GM12891 (cell line): ENCODE measurements at regions not wholly inside any gene's neighbourhood (a gene's known extent, or its start where the extent isn't known, plus 50 kb on each side); places are given as distances from the start of the nearest gene placed in this dataset.

Source experiments
- PAX5 ChIP-seq: IDR thresholded peaks from 2 replicates; pipeline ENCODE4 v1.6.1; 2011; ENCODE audit warnings: low read length, moderate library complexity, mild to moderate bottlenecking; ENCODE audit not compliant: insufficient read depth, severe bottlenecking
- POLR2A ChIP-seq: IDR thresholded peaks from 2 replicates; pipeline ENCODE4 v1.6.1; 2011; ENCODE audit warnings: low read depth, low read length, control low read depth
- POLR2AphosphoS5 ChIP-seq: IDR thresholded peaks from 2 replicates; pipeline ENCODE4 v1.6.1; 2011; ENCODE audit warnings: low read depth, low read length, control low read depth
- POU2F2 ChIP-seq: IDR thresholded peaks from 2 replicates; pipeline ENCODE4 v1.6.1; 2011; ENCODE audit warnings: low read depth, mild to moderate bottlenecking, control low read depth, low read length, moderate library complexity
- SPI1 ChIP-seq: IDR thresholded peaks from 2 replicates; pipeline ENCODE4 v1.6.1; 2011; ENCODE audit warnings: low read depth, low read length, control low read depth
- TAF1 ChIP-seq: IDR thresholded peaks from 2 replicates; pipeline ENCODE4 v1.6.1; 2011; ENCODE audit warnings: low read depth, low read length, control low read depth

DNA sequence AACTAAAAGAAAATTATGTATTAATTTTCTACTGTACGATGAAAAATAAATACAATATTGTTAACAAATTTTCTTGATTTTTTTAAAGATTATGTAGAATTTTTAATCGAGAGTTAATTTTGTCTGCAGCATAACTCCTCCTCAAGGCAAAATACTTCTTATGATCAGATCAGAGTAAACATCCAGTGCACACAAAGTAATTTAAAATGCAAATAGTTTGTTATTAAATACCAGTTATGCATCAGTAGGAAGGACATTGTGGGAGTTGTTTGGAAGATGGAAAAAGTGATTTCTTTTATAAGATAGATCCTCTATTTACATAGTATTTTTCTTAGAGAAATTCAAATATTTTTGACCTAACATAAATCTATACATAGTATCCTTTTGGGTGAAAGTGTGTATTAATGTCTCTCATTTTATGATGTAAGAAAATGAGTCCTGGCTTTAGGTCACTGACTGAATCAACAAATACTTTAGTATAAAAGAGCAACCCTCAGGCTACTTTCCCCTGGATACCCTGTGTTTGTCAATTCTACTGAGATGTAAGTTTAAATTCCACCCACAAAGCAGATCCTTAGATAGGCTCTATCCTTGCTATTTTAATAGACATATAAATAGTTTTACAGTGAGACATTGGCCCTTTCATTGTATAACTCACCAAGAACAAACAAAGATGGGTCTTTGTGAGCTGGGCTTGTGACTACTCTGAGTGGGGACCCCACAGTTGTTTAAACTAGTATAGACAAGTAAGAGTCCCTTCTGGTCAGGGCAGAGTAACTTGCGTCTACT lies 1133.7 kb downstream of the GATA3 start:
- TF ChIP-seq POLR2A (no peak), POLR2AphosphoS5 (no peak), TAF1 (no peak), PAX5 (no peak), SPI1 (no peak), POU2F2 (no peak)
